GM18909 (cell line): ENCODE measurements at regions not wholly inside any gene's neighbourhood (a gene's known extent, or its start where the extent isn't known, plus 50 kb on each side); places are given as distances from the start of the nearest gene placed in this dataset.
"Not testable (repeated sequence)": the region's sequence is repeated elsewhere in the genome, so short reads cannot be mapped to it uniquely, and the experiment has no call there.

ENCODE experiments used
- ATAC-seq: cut with Tn5 transposase; IDR thresholded peaks from one replicate; pipeline ENCODE4 v1.9.1; 2021; ENCODE audit warnings: mild to moderate bottlenecking; ENCODE audit not compliant: unreplicated experiment, poor library complexity

DNA sequence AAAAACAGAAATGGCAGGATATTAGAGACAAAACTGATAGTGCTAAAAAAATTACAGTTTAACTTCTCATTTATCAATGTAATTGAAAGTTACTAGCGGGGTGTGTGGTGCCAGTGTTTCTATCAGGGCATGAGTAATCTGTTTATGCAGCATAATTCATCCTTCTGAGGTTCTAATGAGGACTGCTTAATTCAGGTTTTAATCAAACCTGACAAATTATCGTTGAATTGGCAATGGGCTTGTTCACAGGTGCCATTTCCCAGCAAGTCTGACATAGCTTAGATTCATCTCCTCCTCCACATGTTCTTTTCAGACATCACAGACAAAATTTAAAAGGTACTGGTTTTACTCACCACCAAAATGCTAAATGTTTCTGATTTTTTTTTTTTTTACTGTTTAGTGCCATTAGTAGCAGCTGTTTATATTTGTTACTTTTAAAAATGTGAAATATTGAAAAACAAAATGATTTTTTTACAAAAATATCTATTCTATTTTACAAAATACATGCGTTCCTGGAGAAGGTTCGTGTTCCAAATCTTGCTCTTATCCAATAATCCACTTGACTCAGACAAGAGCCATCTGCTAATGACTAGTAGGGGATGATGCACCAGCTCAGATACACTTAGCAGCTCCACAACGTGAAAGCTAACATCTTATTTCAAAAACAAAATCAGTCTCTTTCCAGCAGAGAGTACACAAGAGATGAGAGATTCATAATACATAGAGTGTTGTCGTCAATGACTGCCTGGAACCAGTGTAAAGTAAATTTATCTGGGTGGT is 447.7 kb upstream of the DPPA4 start:
- no peak for ATAC-seq

GRCh38 chr3:109803274-109803673 is 465.9 kb upstream of the DPPA4 start:
- no peak for ATAC-seq

DNA sequence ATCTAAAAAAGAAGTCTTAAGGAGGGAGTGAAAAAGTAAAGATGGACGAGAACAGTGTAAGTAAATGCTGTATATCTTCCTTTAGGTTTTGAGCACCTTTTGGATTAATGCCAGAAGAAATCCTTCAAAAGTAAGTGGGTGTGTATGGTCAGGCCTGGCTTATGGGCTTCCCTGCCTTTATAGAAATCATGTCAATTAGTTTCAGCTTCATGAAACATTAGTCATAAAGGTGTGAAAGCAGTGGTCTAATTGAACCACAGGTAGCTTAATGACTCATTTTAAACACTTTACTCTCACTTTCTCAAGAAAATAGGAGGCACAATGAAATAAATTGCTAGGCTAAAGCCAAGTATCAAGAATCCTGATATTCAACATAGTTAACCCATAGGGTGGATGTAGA is 467.4 kb upstream of the DPPA4 start:
- peak; percentile 51 for ATAC-seq

GRCh38 chr3:109806929-109807328 is 469.6 kb upstream of the DPPA4 start:
- peak; percentile 92 for ATAC-seq

GRCh38 chr3:109809513-109809912 is 472.2 kb upstream of the DPPA4 start:
- no peak for ATAC-seq

GRCh38 chr3:109818081-109818480 is 480.7 kb upstream of the DPPA4 start:
- ATAC-seq: no peak

DNA sequence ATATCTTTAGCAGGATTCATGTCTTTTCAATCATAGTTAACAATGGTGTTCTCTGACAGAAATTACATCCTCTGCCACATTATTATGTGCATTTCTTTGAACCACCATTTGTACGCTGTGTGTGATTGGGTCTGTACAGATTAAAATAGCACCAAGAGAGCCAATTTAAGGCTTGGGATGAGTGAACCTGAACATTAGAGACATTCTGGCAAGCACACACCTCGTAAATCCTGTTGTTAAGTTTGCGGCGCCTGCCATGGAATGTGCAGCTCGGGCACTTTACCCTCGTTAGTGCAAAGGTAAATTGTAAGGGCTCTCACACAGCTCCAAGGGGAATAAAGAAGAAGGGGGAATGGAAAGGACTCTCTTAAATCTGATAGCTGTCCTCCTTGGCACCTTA is 482.4 kb upstream of the DPPA4 start:
- ATAC-seq: no peak

- no peak for ATAC-seq
Measured at GRCh38 chr3:109825971-109826810, 488.8 kb upstream of the DPPA4 start.

DNA sequence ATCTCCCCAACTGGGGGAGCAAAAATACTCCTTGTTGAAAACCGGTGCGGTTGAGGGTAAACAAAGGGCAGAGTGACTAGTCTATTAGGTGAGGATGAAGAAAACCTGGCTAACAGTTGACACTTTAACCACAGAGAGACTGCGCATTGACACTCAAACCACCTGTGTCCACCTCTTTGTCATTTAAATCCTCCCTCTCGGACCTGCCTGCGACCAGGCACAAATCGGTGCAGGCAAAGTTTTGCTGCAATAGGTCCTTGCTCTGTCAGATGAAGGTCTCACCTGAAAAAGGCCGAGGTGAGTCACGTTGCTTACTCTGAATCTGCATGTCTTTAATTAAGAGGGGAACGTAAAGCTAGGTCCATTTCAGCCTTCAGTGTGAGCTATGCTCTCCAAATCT is 494.1 kb upstream of the DPPA4 start:
- ATAC-seq: no peak

GRCh38 chr3:109835958-109836357 is 498.6 kb upstream of the DPPA4 start:
- ATAC-seq: no peak

GRCh38 chr3:109851854-109852253 is 514.5 kb upstream of the DPPA4 start:
- no peak for ATAC-seq

- ATAC-seq: no peak
Measured at GRCh38 chr3:109852283-109852682, 514.9 kb upstream of the DPPA4 start.

- no peak for ATAC-seq
Measured at GRCh38 chr3:109853077-109853731, 515.9 kb upstream of the DPPA4 start.

- ATAC-seq: no peak
Measured at GRCh38 chr3:109863701-109864100, 526.4 kb upstream of the DPPA4 start.

GRCh38 chr3:109864452-109864851 is 527.1 kb upstream of the DPPA4 start:
- no peak for ATAC-seq

DNA sequence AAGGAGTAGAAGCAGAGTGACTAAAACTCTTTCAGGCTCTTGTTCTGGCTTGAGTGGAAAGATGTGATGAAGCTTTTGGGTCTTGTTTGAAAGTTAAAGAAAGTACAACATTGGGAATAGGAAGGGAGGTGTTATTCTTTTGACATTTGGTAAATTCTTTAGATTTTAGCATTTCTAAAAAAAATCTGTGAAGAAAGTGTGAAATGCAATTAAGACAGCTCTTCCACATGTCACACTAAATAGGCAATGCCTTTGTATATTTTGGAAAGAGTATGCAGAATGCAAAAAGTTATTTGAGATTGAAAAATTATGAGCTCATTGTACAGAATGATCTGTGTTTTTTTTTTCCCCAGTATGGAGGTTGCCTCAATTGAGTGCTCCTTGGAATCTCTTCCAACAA is 532.2 kb upstream of the DPPA4 start:
- no peak for ATAC-seq

GRCh38 chr3:109874896-109875708 is 537.8 kb upstream of the DPPA4 start:
- no peak for ATAC-seq

DNA sequence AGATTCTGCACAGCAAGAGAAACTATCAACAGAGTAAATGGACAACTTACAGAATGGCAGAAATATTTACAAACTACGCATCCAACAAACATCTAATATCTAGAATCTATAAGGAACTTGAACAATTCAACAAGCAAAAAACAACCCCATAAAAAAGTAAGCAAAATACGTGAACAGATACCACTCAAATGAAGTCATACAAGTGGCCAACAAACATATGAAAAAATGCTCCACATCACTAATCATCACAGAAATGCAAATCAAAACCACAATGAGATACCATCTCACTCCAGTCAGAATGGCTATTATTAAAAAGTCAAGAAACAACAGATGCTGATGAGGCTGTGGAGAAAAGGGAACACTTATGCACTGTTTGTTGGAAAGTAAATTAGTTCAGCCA is 540.3 kb upstream of the DPPA4 start:
- ATAC-seq: not testable (repeated sequence)

DNA sequence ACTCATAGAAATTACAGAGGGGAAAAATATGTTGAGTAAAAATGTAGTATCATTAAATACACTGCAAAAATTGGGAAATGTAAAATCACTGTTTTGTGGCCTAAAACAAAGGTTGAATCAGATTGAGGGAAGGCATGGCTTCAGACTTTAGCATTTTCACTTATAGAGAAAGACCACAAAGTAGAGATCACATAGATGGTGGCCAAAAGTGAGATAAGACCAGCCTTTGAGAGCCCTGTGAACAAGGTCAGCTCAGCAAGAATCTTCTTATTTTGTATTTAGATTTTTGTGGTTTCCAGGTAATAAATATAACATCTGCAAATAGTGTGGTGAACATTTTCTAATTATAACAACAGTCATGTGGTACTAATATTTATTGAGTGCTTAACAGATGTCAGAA is 544.8 kb upstream of the DPPA4 start:
- ATAC-seq: no peak

DNA sequence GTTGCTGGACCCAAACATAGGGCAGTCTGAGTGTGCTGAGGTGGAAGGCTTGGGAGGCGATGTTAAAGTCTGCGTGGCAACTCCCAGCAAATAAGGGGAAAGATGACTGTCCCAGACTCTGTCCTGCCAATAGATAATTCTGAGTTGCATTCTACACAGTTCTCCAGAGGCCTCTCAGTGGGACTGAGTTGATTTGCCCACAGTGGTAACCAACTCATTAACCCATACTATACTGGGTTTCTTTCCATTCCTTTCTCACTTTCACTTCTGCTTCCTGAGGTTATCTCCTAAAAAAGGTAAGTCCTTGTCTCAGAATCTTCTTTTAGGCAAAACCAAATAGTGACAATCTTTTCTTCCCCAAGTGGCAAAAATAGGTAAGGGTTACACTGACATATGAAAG is 549.9 kb upstream of the DPPA4 start:
- ATAC-seq: no peak
